ENCODE measurements at regions not wholly inside any gene's neighbourhood (a gene's known extent, or its start where the extent isn't known, plus 50 kb on each side); places are given as distances from the start of the nearest gene placed in this dataset.

- TF ChIP-seq CTCF (IDR thresholded peaks at IDR 0.05) (no peak), POLR2A (IDR thresholded peaks at IDR 0.05) (no peak)
Observed at GRCh38 chr1:232105561-232105960, 479.0 kb downstream of the DISC1 start.

Measured in gastroesophageal sphincter (tissue), 3 donors.